ENCODE measurements at regions not wholly inside any gene's neighbourhood (a gene's known extent, or its start where the extent isn't known, plus 50 kb on each side); places are given as distances from the start of the nearest gene placed in this dataset.

GRCh38 chr2:807300-807699 is 130.1 kb upstream of the TMEM18 start:
- in situ Hi-C loops (cut with HindIII; ENCODE audit: low pct_unique_long_range_greater_than_20kb, low sequenced_read_pairs) = no loop called here
- DNase-seq (ENCODE audit: low read depth) = no peak

GRCh38 chr2:805664-806063 is 128.5 kb upstream of the TMEM18 start:
- in situ Hi-C loops (cut with HindIII; ENCODE audit: low pct_unique_long_range_greater_than_20kb, low sequenced_read_pairs) = no loop called here
- DNase-seq (ENCODE audit: low read depth) = no peak

GRCh38 chr2:797993-798392 is 120.8 kb upstream of the TMEM18 start:
- in situ Hi-C loops (cut with HindIII; ENCODE audit: low pct_unique_long_range_greater_than_20kb, low sequenced_read_pairs) = no loop called here
- no peak for DNase-seq (ENCODE audit: low read depth)

- no peak for DNase-seq (ENCODE audit: low read depth)
- in situ Hi-C loops (cut with HindIII; ENCODE audit: low pct_unique_long_range_greater_than_20kb, low sequenced_read_pairs) = no loop called here
Measured at GRCh38 chr2:797556-797955, 120.3 kb upstream of the TMEM18 start.

GRCh38 chr2:796141-796985 is 119.2 kb upstream of the TMEM18 start:
- in situ Hi-C loops (cut with HindIII; ENCODE audit: low pct_unique_long_range_greater_than_20kb, low sequenced_read_pairs) = no loop called here
- DNase-seq (ENCODE audit: low read depth) = no peak

- in situ Hi-C loops (cut with HindIII; ENCODE audit: low pct_unique_long_range_greater_than_20kb, low sequenced_read_pairs) = no loop called here
- no peak for DNase-seq (ENCODE audit: low read depth)
Measured at GRCh38 chr2:795531-796041, 118.4 kb upstream of the TMEM18 start.

GRCh38 chr2:794554-795241 is 117.5 kb upstream of the TMEM18 start:
- no peak for DNase-seq (ENCODE audit: low read depth)
- in situ Hi-C loops (cut with HindIII; ENCODE audit: low pct_unique_long_range_greater_than_20kb, low sequenced_read_pairs) = no loop called here

GRCh38 chr2:793236-793635 is 116.0 kb upstream of the TMEM18 start:
- in situ Hi-C loops (cut with HindIII; ENCODE audit: low pct_unique_long_range_greater_than_20kb, low sequenced_read_pairs) = no loop called here
- DNase-seq (ENCODE audit: low read depth) = no peak

- in situ Hi-C loops (cut with HindIII; ENCODE audit: low pct_unique_long_range_greater_than_20kb, low sequenced_read_pairs) = no loop called here
- no peak for DNase-seq (ENCODE audit: low read depth)
Measured at GRCh38 chr2:792687-793086, 115.5 kb upstream of the TMEM18 start.

GRCh38 chr2:790634-791245 is 113.5 kb upstream of the TMEM18 start:
- in situ Hi-C loops (cut with HindIII; ENCODE audit: low pct_unique_long_range_greater_than_20kb, low sequenced_read_pairs) = no loop called here
- no peak for DNase-seq (ENCODE audit: low read depth)

- in situ Hi-C loops (cut with HindIII; ENCODE audit: low pct_unique_long_range_greater_than_20kb, low sequenced_read_pairs) = no loop called here
- DNase-seq (ENCODE audit: low read depth) = no peak
Measured at GRCh38 chr2:790081-790480, 112.9 kb upstream of the TMEM18 start.

- DNase-seq (ENCODE audit: low read depth) = no peak
- in situ Hi-C loops (cut with HindIII; ENCODE audit: low pct_unique_long_range_greater_than_20kb, low sequenced_read_pairs) = no loop called here
Measured at GRCh38 chr2:789529-789928, 112.3 kb upstream of the TMEM18 start.

GRCh38 chr2:788227-789032 is 111.2 kb upstream of the TMEM18 start:
- in situ Hi-C loops (cut with HindIII; ENCODE audit: low pct_unique_long_range_greater_than_20kb, low sequenced_read_pairs) = no loop called here
- DNase-seq (ENCODE audit: low read depth) = no peak

GRCh38 chr2:784753-785152 is 107.5 kb upstream of the TMEM18 start:
- no peak for DNase-seq (ENCODE audit: low read depth)
- in situ Hi-C loops (cut with HindIII; ENCODE audit: low pct_unique_long_range_greater_than_20kb, low sequenced_read_pairs) = no loop called here

GRCh38 chr2:780581-780980 is 103.4 kb upstream of the TMEM18 start:
- in situ Hi-C loops (cut with HindIII; ENCODE audit: low pct_unique_long_range_greater_than_20kb, low sequenced_read_pairs) = no loop called here

GRCh38 chr2:780002-780401 is 102.8 kb upstream of the TMEM18 start:
- DNase-seq (ENCODE audit: low read depth) = no peak
- in situ Hi-C loops (cut with HindIII; ENCODE audit: low pct_unique_long_range_greater_than_20kb, low sequenced_read_pairs) = no loop called here

More at GRCh38 chr2:780581-780980, 103.4 kb upstream of the TMEM18 start:
- no peak for DNase-seq (ENCODE audit: low read depth)

GRCh38 chr2:778731-779350 is 101.6 kb upstream of the TMEM18 start:
- no peak for DNase-seq (ENCODE audit: low read depth)
- in situ Hi-C loops (cut with HindIII; ENCODE audit: low pct_unique_long_range_greater_than_20kb, low sequenced_read_pairs) = no loop called here

- no peak for DNase-seq (ENCODE audit: low read depth)
- in situ Hi-C loops (cut with HindIII; ENCODE audit: low pct_unique_long_range_greater_than_20kb, low sequenced_read_pairs) = no loop called here
Measured at GRCh38 chr2:777546-777945, 100.3 kb upstream of the TMEM18 start.
